K562 (cell line): ENCODE measurements at regions not wholly inside any gene's neighbourhood (a gene's known extent, or its start where the extent isn't known, plus 50 kb on each side); places are given as distances from the start of the nearest gene placed in this dataset.

Experiments
- ARID4B ChIP-seq: sonication (generic); formaldehyde crosslinking; IDR thresholded peaks from 2 replicates; pipeline ENCODE4 v1.8.0; 2022; ENCODE audit warnings: mild to moderate bottlenecking, missing genetic modification reagents
- CSDE1 ChIP-seq, 2 experiments: fragments of 450-650 bp; IDR thresholded peaks; 2 replicates each; pipeline ENCODE4 v1.6.1; 2016; ENCODE audit warnings: mild to moderate bottlenecking in 1 of 2
- EHMT2 ChIP-seq: fragments of 450-650 bp; IDR thresholded peaks from 2 replicates; pipeline ENCODE4 v1.6.1; 2018; ENCODE audit warnings: antibody characterized with exemption
- ID3 ChIP-seq, 2 experiments: fragments of 250-450 bp in 1 of 2; fragments of 450-650 bp in 1 of 2; sonication (Bioruptor Pico) in 1 of 2; IDR thresholded peaks; 2 replicates each; pipeline versions ENCODE4 v1.6.1 to v1.8.0; 2016 to 2021; ENCODE audit warnings: mild to moderate bottlenecking in 2 of 2, moderate library complexity in 2 of 2, missing compliant biosample characterization in 1 of 2, missing genetic modification characterization in 1 of 2
- JUN ChIP-seq, 2 experiments: sonication (generic) in 1 of 2; formaldehyde crosslinking in 1 of 2; IDR thresholded peaks; 2 replicates each; pipeline versions ENCODE4 v1.6.1 to v1.8.0; 2012 to 2022; ENCODE audit warnings: borderline replicate concordance in 2 of 2, mild to moderate bottlenecking in 2 of 2, improper control_type of control experiment in 1 of 2, low read depth in 1 of 2, low read length in 1 of 2, missing genetic modification reagents in 1 of 2
- MYNN ChIP-seq, 2 experiments: sonication (generic); formaldehyde crosslinking in 1 of 2; IDR thresholded peaks; 2 replicates each; pipeline versions ENCODE4 v1.5.0 to v1.6.1; 2016 to 2020; ENCODE audit warnings: antibody characterized with exemption in 1 of 2, missing genetic modification reagents in 1 of 2
- SP2 ChIP-seq: IDR thresholded peaks from 2 replicates; pipeline ENCODE4 v1.6.1; 2011; ENCODE audit warnings: mild to moderate bottlenecking, low read depth, low read length, moderate library complexity; ENCODE audit not compliant: poor library complexity, severe bottlenecking; ENCODE audit errors: extremely low read depth
- TSC22D4 ChIP-seq: fragments of 450-650 bp; IDR thresholded peaks from 2 replicates; pipeline ENCODE4 v1.6.1; 2016; ENCODE audit warnings: missing genetic modification characterization, missing biosample characterization, control low read depth
- TF ChIP-seq, protein P1 (sequence below): fragments of 450-650 bp; IDR thresholded peaks from 2 replicates; pipeline ENCODE4 v1.6.1; 2016; ENCODE audit warnings: mild to moderate bottlenecking, moderate library complexity

GRCh38 chr2:145777297-145777696 lies 1257.4 kb upstream of the ZEB2 start (continued):
- TF ChIP-seq CSDE1 (IDR thresholded peaks at IDR 0.05) (no peak), ID3 (CRISPR knock-in tag; IDR thresholded peaks at IDR 0.05) (no peak), ID3 (tag; IDR thresholded peaks at IDR 0.05) (no peak), JUN (IDR thresholded peaks at IDR 0.05; ENCODE audit: borderline replicate concordance, low read depth, low read length) (peak; percentile 73; the same call in 1 of the 2 replicates), JUN (CRISPR knock-in tag; IDR thresholded peaks at IDR 0.05; ENCODE audit: borderline replicate concordance) (no peak), MYNN (IDR thresholded peaks at IDR 0.05) (no peak), MYNN (CRISPR knock-in tag; IDR thresholded peaks at IDR 0.05) (no peak), EHMT2 (0 out of 2 replicates have a peak, but pooled peaks have one; percentile 11), ARID4B (no peak), TSC22D4 (no peak), SP2 (no peak)
- TF ChIP-seq, protein P1, sequence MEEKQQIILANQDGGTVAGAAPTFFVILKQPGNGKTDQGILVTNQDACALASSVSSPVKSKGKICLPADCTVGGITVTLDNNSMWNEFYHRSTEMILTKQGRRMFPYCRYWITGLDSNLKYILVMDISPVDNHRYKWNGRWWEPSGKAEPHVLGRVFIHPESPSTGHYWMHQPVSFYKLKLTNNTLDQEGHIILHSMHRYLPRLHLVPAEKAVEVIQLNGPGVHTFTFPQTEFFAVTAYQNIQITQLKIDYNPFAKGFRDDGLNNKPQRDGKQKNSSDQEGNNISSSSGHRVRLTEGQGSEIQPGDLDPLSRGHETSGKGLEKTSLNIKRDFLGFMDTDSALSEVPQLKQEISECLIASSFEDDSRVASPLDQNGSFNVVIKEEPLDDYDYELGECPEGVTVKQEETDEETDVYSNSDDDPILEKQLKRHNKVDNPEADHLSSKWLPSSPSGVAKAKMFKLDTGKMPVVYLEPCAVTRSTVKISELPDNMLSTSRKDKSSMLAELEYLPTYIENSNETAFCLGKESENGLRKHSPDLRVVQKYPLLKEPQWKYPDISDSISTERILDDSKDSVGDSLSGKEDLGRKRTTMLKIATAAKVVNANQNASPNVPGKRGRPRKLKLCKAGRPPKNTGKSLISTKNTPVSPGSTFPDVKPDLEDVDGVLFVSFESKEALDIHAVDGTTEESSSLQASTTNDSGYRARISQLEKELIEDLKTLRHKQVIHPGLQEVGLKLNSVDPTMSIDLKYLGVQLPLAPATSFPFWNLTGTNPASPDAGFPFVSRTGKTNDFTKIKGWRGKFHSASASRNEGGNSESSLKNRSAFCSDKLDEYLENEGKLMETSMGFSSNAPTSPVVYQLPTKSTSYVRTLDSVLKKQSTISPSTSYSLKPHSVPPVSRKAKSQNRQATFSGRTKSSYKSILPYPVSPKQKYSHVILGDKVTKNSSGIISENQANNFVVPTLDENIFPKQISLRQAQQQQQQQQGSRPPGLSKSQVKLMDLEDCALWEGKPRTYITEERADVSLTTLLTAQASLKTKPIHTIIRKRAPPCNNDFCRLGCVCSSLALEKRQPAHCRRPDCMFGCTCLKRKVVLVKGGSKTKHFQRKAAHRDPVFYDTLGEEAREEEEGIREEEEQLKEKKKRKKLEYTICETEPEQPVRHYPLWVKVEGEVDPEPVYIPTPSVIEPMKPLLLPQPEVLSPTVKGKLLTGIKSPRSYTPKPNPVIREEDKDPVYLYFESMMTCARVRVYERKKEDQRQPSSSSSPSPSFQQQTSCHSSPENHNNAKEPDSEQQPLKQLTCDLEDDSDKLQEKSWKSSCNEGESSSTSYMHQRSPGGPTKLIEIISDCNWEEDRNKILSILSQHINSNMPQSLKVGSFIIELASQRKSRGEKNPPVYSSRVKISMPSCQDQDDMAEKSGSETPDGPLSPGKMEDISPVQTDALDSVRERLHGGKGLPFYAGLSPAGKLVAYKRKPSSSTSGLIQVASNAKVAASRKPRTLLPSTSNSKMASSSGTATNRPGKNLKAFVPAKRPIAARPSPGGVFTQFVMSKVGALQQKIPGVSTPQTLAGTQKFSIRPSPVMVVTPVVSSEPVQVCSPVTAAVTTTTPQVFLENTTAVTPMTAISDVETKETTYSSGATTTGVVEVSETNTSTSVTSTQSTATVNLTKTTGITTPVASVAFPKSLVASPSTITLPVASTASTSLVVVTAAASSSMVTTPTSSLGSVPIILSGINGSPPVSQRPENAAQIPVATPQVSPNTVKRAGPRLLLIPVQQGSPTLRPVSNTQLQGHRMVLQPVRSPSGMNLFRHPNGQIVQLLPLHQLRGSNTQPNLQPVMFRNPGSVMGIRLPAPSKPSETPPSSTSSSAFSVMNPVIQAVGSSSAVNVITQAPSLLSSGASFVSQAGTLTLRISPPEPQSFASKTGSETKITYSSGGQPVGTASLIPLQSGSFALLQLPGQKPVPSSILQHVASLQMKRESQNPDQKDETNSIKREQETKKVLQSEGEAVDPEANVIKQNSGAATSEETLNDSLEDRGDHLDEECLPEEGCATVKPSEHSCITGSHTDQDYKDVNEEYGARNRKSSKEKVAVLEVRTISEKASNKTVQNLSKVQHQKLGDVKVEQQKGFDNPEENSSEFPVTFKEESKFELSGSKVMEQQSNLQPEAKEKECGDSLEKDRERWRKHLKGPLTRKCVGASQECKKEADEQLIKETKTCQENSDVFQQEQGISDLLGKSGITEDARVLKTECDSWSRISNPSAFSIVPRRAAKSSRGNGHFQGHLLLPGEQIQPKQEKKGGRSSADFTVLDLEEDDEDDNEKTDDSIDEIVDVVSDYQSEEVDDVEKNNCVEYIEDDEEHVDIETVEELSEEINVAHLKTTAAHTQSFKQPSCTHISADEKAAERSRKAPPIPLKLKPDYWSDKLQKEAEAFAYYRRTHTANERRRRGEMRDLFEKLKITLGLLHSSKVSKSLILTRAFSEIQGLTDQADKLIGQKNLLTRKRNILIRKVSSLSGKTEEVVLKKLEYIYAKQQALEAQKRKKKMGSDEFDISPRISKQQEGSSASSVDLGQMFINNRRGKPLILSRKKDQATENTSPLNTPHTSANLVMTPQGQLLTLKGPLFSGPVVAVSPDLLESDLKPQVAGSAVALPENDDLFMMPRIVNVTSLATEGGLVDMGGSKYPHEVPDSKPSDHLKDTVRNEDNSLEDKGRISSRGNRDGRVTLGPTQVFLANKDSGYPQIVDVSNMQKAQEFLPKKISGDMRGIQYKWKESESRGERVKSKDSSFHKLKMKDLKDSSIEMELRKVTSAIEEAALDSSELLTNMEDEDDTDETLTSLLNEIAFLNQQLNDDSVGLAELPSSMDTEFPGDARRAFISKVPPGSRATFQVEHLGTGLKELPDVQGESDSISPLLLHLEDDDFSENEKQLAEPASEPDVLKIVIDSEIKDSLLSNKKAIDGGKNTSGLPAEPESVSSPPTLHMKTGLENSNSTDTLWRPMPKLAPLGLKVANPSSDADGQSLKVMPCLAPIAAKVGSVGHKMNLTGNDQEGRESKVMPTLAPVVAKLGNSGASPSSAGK, result no peak
